ENCODE measurements at regions not wholly inside any gene's neighbourhood (a gene's known extent, or its start where the extent isn't known, plus 50 kb on each side); places are given as distances from the start of the nearest gene placed in this dataset.

GRCh38 chr15:96792216-96792615 is 461.7 kb downstream of the NR2F2 start:
- TF ChIP-seq CREB5 (CRISPR knock-in tag; IDR thresholded peaks at IDR 0.05; ENCODE audit: low read depth) (no peak), ZFP3 (CRISPR knock-in tag; IDR thresholded peaks at IDR 0.05) (no peak), TOX (CRISPR knock-in tag; IDR thresholded peaks at IDR 0.05; ENCODE audit: borderline replicate concordance) (no peak), BACH2 (CRISPR knock-in tag; IDR thresholded peaks at IDR 0.05; ENCODE audit: borderline replicate concordance) (no peak), ARNTL (CRISPR knock-in tag; IDR thresholded peaks at IDR 0.05; ENCODE audit: borderline replicate concordance, low read depth) (no peak), ISL1 (CRISPR knock-in tag; IDR thresholded peaks at IDR 0.05) (no peak)
- TF ChIP-seq, protein P1, sequence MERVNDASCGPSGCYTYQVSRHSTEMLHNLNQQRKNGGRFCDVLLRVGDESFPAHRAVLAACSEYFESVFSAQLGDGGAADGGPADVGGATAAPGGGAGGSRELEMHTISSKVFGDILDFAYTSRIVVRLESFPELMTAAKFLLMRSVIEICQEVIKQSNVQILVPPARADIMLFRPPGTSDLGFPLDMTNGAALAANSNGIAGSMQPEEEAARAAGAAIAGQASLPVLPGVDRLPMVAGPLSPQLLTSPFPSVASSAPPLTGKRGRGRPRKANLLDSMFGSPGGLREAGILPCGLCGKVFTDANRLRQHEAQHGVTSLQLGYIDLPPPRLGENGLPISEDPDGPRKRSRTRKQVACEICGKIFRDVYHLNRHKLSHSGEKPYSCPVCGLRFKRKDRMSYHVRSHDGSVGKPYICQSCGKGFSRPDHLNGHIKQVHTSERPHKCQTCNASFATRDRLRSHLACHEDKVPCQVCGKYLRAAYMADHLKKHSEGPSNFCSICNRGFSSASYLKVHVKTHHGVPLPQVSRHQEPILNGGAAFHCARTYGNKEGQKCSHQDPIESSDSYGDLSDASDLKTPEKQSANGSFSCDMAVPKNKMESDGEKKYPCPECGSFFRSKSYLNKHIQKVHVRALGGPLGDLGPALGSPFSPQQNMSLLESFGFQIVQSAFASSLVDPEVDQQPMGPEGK (CRISPR knock-in tag; IDR thresholded peaks at IDR 0.05; ENCODE audit: borderline replicate concordance), result no peak

Data from SK-N-SH treated with all-trans-retinoic acid at 6 μM for 48 hours (cell line).